NCI-H146 (cell line): ENCODE measurements at regions not wholly inside any gene's neighbourhood (a gene's known extent, or its start where the extent isn't known, plus 50 kb on each side); places are given as distances from the start of the nearest gene placed in this dataset.
A peak's percentile ranks its signal among the peaks of the same experiment; 100 is the strongest.

Source experiments
- DNase-seq: peaks from one replicate; lab custom pipeline; 2025; lab: John Stamatoyannopoulos, UW

DNA sequence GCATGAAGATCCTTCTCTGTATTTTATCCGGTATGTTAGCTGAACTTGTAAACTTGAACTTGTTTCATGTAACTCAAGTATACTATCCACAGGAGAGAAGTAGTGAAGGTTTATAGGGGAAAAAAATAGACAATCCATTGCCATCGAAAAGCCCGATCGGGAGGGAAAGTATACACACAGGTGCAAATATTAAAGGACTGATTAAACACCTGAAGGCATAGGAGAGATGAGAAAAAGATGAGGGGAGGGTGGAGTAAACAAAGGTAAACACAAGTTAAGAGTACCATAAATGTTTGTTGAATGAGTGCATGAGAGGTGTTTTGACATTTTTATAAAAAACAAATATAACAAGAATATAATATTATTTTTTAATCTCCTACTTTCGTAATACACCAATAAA, 64.3 kb upstream of the CITED2 start:
- DNase-seq, result no peak

DNA sequence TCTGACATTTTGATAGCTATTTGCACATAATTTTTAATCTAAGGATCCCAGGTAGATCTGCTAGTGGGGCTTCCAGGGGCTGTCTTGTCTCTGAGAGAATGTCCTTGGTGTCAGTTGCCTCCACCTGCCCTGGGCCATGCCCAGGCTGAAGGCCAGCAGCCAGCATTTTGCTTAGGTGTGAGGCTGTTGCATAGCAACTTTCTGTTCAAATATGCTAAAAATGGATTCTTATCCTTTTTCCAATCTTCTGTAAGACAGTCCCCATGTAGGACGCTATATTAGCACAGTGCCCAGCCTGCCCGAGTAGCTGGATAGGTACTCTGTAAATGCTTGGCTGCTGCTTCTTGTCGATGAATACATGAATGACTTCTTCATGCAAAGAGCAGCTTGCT, 62.5 kb upstream of the CITED2 start:
- DNase-seq, result no peak

DNA sequence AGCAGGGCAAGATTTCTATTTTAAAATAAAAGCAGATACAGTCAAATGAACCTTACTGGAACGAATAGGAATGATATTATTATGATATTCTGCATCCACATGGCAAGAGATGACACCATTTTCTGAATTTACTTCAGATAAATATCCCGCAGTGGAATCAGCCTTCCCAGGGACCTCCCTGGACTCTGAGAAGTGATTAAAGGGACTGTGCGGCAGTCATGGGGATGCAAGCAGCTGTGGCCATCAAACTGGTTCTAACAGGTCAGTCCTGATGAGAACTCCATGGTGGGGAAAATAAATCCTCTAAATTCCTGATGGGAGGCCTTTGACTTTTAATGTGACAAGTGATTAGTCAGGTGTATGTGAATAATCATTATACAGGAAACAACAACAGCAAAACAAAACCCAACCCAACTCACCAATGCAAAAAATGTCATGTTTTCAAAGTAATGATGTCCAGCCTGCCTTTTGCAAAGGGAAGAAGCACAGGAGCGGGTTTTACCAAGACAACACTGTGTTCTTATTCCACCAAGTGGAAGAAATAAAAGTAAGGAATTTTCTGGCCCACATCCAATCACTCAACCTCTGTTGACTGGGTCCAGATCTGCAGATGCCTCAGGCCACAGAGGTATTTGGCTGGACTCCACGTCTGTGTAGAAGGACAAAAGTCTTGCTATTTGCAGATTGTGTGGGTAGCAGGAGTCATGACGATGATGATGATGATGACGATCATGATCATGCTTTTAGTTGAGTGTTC, 61.9 kb upstream of the CITED2 start:
- DNase-seq, result no peak

DNA sequence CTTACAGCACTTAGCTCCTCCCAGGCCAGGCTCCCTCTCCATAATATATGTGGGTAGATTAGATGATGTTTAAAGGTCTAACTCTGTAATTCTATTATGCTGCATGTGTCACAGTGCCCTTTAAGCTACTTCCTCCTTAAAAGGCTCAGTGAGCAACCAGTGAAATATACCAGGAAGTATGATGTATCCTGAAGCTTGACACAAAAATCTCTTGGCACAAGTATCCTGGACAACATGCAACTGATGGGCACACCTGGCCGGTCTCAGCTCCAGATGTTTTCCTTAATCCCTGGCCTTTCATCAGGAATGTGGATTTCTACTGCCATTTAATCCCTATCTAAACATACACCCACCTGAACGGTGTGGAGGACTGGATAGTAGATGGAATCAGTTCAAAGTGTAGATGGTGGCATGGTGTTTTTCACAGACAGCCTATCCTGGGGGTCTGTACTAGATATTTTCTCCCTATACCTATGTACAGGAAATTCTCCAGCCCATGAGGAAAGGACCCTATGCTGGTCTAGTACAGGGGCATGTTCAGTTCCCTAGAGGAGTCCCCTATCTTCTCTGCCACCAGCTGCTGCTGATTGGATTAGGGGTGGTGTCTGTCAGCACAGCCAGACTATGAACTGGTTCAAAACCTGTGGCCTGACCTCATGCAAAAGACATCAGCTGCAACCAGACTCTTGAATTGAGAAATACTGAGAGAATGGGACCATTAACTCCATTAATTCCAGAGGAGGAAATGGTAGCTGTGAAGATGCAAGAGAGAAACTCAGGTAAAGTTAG, 59.4 kb upstream of the CITED2 start:
- DNase-seq, result no peak

DNA sequence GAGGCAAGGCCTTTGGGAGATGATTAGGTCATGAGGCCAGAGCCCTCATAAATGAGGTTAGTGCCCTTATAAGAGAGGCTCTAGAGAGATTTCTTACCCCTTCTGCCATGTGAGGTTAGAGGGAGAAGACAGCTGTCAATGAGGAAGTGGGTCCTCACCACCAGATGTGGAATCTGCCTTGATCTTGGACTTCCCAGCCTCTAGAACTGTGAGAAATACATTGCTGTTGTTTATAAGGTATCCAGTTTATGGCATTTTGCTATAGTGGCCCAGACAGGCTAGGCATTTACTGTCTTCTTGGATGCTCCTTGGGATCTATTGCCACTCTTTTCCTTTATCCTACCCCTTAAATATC, 57.1 kb upstream of the CITED2 start:
- no peak for DNase-seq

DNA sequence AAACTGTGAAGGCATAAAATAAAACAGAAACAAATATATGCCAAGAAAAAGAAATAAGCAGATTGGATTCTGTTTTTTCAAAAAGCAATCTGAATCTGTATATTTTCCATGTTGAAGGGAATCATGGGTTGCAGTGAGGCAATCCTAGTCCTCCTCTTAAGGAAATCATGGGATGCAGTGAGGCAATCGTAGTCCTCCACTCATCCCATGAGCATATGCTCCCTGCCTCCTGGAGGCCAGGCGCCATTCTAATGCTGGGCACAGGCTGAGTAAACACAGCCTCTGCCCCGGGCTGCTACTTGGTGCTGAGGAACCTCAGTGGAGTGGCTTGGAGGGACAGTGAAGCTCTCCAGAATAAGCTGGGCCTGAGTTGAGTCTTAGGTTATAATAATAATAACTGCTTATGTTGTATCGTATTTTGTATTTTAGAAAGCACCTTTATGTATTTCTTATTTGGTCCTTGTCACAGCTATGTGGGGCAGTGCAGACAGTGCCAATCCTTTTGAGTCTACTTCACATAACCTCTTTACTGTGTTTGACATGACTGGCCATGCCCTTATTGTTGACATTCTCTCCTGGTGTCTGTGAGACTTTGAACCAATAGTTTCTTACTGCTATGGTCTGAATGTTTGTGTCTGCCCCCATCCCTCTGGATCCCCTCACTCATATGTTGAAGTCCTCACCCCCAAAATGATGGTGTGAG, 56.6 kb upstream of the CITED2 start:
- DNase-seq, result no peak

DNA sequence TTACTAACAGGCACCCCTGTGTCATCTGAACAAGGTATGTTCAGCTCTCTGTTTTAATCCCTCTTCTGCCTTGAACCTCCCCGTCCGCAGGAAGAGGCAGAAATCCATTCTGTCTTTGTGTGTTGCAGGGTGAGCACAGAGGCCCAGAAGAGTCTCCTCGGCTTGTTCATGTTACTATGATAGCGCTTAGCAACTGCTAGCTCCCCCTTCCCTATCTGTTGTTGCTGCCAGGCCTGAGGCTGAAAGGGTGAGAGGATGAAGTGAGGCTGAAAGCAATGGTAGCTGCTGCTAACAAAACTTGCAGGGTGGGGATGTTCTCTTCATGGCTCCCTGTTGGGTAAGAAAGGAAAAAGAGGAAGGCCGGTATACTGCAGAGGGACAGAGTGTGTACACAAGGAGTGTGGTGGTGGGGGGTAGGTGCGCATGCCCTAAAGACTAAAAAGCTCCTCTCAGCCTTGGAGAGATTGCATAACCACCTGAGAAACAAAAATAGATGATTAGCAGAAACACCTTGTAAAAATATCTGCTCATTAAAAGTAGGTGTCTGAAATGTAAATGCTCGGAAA, 55.2 kb upstream of the CITED2 start:
- DNase-seq, result no peak

DNA sequence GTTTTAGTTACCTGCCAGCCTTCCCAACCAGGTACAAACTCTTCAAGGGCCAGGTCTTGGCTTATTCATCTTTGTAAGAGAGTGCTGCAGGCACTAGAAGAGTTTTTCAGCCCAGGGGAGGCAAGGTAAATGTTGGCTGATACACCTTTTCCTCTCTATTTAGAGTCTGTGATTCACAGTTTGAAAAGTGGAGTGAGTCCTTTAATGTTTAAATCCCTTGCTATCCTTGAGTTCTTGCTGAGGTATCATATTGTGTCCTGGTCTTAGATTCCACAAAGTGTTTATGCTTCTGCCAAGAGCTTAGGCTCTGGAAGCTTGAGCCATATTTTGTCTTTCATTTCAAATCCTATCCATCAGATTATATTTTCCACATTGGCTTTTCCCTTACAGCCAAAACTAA, 52.8 kb upstream of the CITED2 start:
- no peak for DNase-seq

DNA sequence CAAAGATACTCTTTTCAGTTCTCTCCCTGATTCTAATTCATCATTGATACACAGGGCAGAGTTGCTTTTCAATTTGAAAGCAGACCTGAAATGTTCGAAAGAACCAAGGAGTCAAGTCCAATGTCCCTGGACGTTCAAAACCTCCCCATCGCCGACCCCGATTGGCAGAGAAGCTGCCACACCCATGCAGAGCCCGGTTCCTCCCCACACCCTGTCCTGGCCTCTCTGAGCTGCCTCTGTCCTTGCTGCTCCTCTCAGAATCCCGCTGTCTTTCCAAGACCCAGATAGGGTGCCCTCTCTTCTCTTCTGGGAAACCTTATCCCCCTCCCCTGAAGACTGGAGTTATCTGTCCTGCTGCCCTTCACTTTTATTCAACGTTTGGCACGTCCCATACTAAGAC, 52.3 kb upstream of the CITED2 start:
- DNase-seq, result no peak

DNA sequence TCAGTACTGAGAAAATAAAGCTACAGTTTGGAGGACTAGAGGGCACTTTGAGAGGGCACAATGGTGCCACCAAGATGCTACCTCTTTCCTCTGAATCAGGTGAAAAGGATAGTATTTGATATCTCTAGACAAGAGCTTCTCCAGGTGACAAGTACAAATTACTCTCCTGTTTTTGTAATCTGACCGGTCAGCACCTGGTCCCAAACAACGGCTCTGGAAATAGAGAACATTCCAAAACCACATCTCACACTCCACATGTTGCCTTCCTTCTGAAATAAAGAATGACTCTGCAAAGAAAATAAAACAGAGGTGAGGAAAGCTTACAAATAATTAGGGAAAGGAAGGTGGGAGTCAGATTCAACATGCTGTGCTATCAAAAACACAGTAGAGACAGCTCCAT, 51.3 kb upstream of the CITED2 start:
- DNase-seq, result peak; percentile 55

DNA sequence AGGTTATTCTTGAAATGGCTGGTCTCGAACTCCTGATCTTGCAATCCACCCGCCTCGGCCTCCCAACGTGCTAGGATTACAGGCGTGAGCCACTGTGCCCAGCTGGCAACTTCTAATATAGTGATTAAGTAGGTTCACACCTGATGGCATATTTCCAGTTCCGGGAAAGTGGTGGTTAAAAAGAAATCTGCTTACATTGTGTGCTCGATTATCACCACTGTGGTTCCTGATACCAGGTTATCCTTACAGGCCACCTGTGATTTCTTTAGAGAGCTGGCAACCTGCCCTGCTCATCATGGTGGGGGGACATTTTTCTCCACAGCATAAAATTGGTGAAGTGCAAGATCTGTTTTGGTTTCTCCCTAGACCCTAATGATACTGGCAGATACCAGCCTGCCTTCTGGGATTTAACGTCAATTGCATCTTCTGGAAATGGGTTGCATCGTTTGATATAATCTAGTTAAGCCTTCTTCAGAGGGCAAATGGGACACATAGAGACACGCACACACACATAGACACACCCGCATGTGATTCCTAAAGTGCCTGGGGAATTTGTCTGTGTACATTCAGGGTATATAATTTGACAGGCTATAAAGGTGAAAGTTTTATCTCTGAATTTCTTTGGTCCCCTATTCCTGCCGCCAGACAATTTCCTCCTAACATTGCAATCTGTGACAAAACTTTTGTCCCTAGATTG, 49.7 kb upstream of the CITED2 start:
- DNase-seq, result peak; percentile 22
